Activated gamma-delta T cell (primary cell): ENCODE measurements at regions not wholly inside any gene's neighbourhood (a gene's known extent, or its start where the extent isn't known, plus 50 kb on each side); places are given as distances from the start of the nearest gene placed in this dataset.

ENCODE experiments used
- DNase-seq: peaks from one replicate; lab custom pipeline; 2025; lab: John Stamatoyannopoulos, UW

DNA sequence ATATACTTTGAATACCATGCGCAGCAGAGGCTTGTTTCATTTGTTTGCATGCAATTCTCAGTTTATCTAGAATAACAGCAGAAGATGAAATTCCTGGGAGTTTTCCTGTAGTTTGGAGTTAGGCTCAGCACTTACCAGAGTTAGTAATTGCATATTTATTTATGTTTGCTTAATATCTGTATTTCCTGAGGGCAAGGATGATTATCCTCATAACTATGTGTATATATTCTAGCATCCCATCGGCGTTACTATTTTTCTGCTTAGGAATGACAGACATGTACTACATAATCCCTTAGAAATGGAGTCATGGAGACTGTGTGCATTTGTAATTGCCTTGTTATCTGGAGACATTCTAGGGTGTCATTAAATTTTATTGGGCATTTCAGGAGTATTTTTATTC is 1184.8 kb downstream of the DTWD2 start:
- no peak for DNase-seq

- no peak for DNase-seq
Measured at GRCh38 chr5:117801583-117801982, 1186.8 kb downstream of the DTWD2 start.

GRCh38 chr5:117800261-117800660 is 1188.1 kb downstream of the DTWD2 start:
- DNase-seq, result no peak

GRCh38 chr5:117794847-117795246 is 1193.5 kb downstream of the DTWD2 start:
- no peak for DNase-seq

DNA sequence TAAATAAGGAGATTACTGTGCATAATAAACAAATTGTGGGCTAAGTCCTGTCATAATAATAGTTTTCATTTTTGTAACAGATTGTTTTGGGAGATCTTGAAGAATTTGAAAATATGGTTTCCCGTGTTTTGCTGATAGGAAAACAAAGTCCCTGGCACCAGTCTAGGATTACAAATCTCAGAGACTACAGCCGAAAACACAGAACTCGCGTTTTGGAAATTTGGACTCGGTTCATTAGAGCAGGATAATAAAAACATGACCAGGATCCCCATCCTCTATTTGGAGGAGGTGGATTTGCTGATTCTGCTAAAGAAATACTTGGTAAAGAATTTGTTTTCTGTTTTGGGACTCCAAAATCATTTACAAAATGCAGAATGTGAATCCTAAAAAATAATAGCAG is 1194.4 kb downstream of the DTWD2 start:
- no peak for DNase-seq

- no peak for DNase-seq
Measured at GRCh38 chr5:117792476-117792875, 1195.9 kb downstream of the DTWD2 start.

- no peak for DNase-seq
Measured at GRCh38 chr5:117788596-117788995, 1199.8 kb downstream of the DTWD2 start.

DNA sequence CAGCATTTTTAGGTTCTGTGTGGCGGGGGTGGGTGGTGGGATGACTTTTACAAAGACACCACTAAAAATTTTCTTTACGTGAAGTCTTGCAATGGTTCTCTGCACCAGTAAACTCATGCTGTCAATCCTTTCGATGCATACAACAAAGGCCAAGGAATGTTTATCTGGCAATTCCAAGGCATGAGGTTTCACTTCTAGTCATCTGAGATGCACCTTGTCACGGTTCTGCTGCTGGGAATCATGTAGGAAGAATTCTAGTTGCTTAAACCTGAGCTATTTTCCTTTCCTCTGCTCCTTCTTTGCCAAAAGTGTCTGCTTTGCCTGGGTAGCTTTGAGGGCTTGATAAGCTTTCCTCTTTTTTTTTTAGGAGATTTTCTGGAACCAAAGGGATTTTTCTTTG is 1204.5 kb upstream of the SEMA6A start:
- DNase-seq, result no peak

DNA sequence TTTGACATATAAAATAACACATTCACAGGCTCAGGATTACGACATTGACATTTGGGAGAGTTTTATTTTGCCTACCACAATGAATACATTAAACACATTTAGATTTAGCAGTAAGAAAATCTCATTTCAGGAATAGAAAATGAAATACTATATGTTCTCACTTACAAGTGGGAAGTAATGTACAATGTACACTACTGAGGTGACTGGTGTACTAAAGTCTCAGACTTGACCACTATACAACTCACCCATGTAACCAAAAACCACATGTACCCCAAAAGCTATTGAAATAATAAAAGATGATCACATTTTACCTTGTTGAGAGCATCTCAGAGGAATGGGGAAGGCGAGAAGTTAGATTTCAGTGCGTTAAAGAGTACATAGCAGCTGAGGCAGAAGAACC is 1202.4 kb upstream of the SEMA6A start:
- no peak for DNase-seq

GRCh38 chr5:117769877-117770276 is 1195.3 kb upstream of the SEMA6A start:
- no peak for DNase-seq

- no peak for DNase-seq
Measured at GRCh38 chr5:117763271-117763670, 1188.6 kb upstream of the SEMA6A start.

GRCh38 chr5:117761186-117761585 is 1186.6 kb upstream of the SEMA6A start:
- no peak for DNase-seq

DNA sequence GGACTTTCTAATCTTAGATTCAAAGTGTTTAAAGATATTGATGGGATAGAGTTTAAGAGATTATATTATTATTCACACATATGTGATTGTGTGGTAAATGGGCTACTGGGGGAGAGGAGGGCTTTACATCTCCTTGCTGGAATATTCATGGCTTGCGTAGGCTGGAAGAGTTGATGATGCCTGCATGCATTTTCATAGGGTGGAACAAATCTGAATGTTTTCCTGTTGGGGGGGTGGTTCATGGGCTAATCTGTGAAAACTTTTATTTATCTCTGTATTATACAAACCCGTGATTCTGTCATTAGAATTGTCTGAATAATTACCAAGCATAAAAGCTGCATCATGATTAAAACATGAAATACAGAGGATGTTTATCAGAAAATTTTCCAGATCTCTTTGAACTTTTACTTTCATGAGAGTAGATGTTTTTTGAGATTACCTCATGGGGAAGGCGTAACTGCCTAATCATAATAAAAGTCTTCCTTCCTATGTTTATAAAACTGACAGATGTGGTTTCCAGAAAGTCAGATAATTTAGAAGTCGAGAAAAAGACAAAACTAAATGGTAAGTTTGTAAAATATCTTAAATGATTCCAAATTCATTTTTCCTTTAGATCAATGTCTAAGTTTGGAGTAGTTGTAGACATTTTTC is 1185.4 kb upstream of the SEMA6A start:
- no peak for DNase-seq

DNA sequence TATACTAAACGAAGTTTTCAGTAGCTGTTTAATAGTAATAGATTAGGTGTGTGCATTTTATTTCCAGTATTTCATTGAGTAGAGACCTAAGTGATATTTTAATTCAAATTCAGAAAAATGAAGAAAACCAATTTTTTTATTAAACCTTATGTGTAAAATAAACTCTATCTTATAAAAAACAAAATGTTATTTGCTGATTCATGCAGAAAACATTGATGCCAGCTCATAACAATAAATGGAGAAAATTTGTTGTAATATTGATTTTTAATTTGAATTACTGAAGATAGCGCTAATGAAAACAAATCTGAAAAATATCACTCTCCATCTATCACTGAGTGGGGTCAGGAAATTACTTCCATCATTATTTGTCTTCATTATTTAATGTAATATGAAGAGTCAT is 1177.8 kb upstream of the SEMA6A start:
- DNase-seq, result no peak

GRCh38 chr5:117748336-117748735 is 1173.7 kb upstream of the SEMA6A start:
- no peak for DNase-seq

- no peak for DNase-seq
Measured at GRCh38 chr5:117743337-117743736, 1168.7 kb upstream of the SEMA6A start.

- DNase-seq, result no peak
Measured at GRCh38 chr5:117741655-117742206, 1167.1 kb upstream of the SEMA6A start.

DNA sequence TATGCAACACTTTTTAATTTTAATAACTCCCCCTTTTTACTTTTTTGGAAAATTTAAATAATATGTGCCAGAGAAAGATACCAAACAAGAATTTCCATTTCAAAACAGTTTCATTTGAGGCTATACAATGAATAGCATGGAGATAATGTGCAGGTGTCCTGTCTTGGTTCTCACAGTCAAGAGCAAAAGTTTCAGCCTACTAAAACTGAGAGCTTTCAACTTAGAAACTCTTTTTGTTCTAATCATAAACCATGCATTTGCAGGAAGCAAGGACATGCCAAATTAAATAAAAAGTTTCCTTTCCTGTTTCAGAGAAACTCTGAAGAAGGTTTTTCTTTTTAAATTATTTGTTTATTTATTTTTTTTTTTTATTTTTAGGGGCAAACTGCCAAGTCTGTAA is 1165.6 kb upstream of the SEMA6A start:
- DNase-seq, result no peak

GRCh38 chr5:117738571-117738970 is 1163.9 kb upstream of the SEMA6A start:
- DNase-seq, result no peak

- DNase-seq, result no peak
Measured at GRCh38 chr5:117736698-117737097, 1162.1 kb upstream of the SEMA6A start.

- DNase-seq, result no peak
Measured at GRCh38 chr5:117734056-117734455, 1159.4 kb upstream of the SEMA6A start.

DNA sequence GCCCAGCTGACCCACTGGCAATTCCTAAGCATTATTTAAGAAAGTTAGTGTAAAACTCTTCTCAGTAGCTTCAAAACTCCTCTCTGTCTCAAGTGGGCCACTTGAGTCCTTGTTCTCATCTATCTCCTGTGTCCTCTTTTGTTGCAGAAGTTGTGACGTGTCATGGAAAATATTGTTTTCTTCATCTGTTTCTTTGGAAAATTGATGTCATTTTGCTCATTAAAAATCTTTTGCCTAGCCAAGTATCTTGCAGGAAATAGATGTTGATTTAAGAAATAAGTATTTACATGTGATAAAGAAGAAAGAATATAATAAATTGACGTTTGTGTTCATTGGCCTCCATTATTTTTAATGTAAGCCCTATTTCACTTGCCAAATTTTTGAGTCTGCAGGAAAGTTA is 1158.4 kb upstream of the SEMA6A start:
- DNase-seq, result no peak

DNA sequence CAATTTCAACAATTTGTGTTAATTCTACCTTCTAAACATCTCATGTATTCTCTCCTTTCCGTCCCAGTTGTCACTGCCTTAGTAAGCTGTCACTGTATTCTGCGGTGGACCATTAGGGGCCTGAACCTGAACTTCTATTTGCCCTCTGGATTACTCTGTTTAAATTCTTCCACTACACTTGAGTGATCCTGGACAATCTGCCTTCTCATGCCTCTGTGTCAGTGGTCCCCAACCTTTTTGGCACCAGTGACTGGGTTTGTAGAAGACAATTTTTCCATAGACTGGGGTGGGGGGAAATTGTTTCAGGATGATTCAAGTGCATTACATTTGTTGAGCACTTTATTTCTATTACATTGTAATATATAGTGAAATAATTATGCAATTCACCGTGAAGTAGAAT is 1157.6 kb upstream of the SEMA6A start:
- DNase-seq, result no peak

DNA sequence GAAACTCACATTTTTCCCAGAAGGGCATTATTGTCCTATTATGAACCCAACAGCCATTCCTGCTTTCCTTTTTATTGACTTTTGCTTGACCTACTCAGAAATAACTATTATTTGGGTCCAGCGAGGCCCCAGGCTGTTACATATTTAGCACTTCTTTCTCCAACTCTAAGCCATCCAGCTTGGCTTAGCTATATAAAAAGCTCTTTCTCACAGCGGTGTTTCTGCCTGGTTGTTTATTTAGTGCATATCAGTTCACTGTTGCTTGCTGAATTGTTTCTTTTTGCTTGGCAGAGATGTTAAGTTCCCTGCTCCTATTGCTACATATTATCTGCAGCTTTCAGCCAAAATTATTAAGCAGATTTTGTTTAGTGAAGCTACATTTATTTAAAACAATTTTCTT is 1156.8 kb upstream of the SEMA6A start:
- no peak for DNase-seq
